Stomach (tissue), 4 donors: ENCODE measurements at regions not wholly inside any gene's neighbourhood (a gene's known extent, or its start where the extent isn't known, plus 50 kb on each side); places are given as distances from the start of the nearest gene placed in this dataset.

Source experiments
- CTCF ChIP-seq, 7 experiments: fragments of 450-650 bp in 4 of 7; fragments of 200-600 bp in 3 of 7; sonication (generic) in 3 of 7; IDR thresholded peaks; one replicate each; pipeline ENCODE4 v1.5.1; 2016 to 2019; ENCODE audit warnings: antibody characterized with exemption in 7 of 7, control low read depth in 2 of 7, mild to moderate bottlenecking in 1 of 7
- EP300 ChIP-seq: sonication (generic); formaldehyde crosslinking; IDR thresholded peaks from one replicate; pipeline ENCODE4 v1.6.1; 2017; ENCODE audit warnings: antibody characterized with exemption
- POLR2A ChIP-seq, 4 donors: fragments of 450-650 bp; IDR thresholded peaks; one replicate each; pipeline ENCODE4 v1.6.1; 2016; ENCODE audit warnings: antibody characterized with exemption in 4 of 4, control low read depth in 2 of 4, mild to moderate bottlenecking in 1 of 4, moderate library complexity in 1 of 4
- POLR2AphosphoS5 ChIP-seq, 3 donors: sonication (generic); formaldehyde crosslinking; IDR thresholded peaks; one replicate each; pipeline ENCODE4 v1.6.1; 2016; ENCODE audit warnings: antibody characterized with exemption in 3 of 3

- TF ChIP-seq CTCF (IDR thresholded peaks at IDR 0.05) (no peak), EP300 (no peak), POLR2A (IDR thresholded peaks at IDR 0.05) (no peak), POLR2AphosphoS5 (IDR thresholded peaks at IDR 0.05) (no peak)
These were observed 333.3 kb downstream of the MAT2B start for GRCh38 chr5:163838738-163839137.
